ENCODE measurements at regions not wholly inside any gene's neighbourhood (a gene's known extent, or its start where the extent isn't known, plus 50 kb on each side); places are given as distances from the start of the nearest gene placed in this dataset.

DNA sequence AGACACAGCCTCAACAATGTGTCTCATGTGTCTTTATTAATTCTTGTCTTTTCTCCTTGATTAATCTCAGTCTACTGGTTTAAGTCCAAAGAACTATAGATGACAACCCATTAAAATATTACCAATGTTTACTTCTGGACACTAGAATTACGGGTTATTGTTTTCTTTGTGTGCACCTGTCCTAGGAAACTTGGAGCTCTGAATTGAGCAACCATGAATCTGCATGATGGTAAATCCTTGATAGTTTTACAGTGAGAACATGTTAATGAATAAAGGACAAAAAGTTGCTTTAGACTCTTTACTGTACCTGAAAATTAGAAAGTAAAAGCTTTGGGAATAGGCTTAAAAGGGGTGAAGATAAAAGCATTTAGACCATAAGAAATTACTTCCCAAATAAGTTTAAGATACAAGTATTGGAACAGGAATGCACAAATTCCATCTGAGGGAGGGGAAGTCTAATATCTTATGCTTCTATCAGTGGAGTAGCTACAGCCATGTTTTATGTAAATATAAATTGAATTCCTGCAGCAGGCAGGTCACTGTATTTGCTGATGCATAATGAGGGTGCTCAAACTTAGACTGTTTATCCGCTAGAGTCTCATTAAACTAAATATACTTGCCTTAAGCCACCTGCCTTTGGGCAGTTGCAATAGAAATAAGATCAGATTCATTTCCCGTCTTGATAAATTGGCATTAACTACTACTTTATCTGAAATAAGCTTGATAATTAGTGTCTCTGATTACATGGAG is 603.7 kb upstream of the GCFC2 start:
- no peak for DNase-seq

DNA sequence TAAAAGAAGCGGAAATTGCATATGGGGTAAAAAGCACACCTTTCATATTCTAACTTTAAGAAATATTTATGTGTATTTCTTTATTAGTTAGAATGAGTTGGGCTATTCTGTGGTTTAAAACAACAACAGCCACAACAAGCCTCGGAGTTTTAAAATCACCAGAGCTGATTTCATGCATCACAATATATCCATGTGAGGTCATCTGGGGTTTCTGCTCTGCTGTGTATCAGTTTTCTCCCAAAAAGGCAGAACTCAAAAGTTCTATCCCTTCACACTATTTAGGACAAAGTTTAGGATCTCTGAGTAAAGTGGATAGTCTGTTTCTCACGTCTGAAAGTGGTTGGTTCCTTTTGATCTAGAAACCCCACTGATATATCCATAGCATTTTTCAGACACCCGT is 601.5 kb upstream of the GCFC2 start:
- DNase-seq, result no peak

DNA sequence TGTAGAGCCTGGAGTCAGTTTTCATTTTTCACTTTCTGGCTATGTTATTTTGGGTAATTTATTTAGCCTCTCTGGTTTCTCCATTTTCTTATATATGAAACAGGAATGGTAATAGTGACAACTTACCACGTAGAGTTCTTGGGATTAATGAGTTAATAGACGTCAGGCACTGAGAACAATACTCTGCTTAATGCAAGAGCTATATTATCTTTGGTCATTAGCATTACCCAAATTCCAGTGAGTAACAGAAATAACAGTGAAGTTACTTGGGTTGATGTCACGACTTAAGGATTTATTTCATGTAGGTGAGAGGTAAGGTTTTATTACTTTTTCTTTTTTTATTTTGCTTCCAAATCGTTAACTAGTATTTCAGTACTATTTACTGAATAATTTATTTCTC is 601.0 kb upstream of the GCFC2 start:
- DNase-seq, result no peak

DNA sequence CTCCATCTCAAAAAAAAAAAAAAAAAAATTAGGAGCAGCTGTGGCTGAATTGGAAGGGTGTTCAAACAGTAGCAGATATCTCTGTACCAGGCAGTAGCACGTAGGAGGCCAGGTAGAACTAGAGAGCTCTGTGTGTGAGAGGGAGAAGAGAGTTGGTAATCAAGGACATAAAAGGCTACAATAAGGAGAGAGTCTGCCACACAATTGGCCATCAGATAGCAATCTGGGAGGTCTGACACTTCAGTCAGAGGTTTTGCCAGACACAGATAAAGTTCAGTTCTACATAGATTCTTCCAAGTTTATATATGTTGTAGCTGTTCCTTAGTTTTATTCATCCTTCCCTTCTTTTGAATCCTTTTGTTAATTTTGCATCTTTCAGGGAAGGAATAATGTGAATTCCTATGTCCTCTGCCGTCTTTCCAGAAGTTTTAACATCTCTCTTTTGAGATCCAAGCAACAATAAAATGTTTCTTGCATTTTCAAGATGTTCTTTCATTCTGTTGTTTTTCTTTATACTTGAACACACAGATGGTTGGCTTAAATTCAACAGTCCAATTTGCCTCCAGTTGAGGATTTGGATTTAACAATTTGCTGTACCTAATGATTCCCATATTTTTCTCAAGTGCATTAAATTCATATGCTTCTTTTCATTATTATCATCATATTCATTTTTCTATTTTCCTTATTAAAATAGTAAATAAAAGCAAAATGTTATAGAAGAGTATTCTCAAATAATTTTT is 600.3 kb upstream of the GCFC2 start:
- DNase-seq, result no peak

DNA sequence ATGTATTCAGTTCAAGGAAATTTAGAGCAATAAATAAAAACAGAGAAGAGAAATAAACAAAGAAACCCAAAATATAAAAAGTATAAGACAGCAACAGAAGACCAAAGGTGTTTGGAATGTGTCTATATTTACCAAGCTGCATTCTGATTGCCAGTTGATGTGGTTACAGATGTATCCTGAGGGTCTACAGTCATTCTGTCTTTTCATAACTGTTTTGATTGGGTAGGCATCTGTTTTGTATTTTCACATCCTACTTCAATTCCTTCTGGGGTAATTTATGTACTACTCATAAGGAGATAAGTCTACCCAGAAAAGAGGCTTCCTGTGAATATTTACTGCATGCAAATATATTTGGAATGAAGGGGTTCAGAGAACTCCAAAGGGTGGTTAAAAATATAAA is 596.8 kb upstream of the GCFC2 start:
- DNase-seq, result no peak

DNA sequence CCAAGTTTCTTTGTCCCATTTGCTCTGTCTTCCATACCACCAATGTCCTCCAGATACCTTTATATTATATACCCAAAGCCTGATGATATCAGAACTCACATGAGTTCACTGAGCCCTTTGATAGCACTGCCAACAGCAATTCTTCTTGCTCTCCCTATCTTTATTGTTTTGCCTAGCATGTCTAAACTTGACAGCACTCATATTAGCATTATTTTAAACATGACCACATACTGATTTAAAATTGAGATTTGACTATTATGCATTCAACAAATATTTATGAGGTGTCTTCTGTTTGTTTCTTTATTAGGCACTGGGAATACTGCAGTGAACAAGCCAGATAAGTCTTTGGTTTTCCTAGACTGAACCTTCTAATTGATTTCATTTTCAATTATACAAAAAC is 587.3 kb upstream of the GCFC2 start:
- no peak for DNase-seq

DNA sequence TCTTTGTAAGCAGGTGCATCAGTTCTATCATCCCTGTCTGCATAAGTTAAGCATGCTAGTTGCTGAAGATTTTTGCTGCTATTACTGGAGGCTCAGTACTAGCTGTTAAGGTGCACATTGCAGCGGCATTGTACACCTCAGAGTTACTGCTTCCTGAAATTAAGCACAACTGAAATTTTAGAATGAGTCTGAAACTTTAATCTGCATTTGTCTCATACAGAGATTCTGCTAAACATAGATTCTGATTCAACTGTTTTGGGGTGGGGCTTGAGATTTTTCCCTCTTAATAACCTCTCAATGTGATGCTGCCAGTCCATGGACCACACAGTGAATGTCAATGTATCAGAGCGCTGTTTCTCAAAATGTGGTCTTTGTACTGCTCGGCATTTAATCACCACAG is 585.7 kb upstream of the GCFC2 start:
- no peak for DNase-seq

DNA sequence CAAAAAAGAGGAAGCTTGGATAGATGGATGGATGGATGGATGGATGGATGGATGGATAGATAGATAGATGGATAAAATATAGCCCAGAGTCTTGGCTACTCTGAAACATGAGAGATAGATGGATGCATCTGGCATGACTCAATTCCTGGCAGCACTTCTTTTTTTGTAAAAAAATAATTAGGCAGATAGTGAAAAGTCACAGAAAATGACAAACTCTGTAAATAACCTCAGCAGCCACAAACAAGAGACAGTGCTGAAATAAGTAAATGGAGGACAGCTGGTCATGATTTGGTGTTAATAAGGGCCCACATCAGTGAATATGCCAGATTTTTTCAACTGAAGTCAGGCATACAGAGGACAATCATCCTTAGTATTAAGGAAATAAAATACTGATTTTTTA is 585.0 kb upstream of the GCFC2 start:
- DNase-seq, result no peak

DNA sequence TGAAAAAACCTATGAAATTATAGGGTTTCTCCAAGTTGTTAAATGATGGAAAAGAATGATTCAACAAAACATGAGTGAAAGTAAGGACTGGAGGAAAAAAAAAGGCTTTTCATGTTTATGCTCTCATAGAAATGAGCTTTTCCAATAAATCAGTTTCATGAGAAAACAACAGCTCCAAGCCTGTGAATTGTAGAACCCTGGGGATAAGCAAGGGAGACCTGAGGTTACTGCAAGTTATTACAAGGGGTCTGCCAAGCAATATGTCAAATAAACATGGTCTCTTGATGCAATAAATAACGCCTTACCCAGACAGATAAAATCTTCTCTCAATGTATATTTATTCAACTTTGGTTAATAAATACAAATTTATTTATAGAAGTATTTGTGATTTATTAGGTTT is 577.9 kb upstream of the GCFC2 start:
- no peak for DNase-seq

DNA sequence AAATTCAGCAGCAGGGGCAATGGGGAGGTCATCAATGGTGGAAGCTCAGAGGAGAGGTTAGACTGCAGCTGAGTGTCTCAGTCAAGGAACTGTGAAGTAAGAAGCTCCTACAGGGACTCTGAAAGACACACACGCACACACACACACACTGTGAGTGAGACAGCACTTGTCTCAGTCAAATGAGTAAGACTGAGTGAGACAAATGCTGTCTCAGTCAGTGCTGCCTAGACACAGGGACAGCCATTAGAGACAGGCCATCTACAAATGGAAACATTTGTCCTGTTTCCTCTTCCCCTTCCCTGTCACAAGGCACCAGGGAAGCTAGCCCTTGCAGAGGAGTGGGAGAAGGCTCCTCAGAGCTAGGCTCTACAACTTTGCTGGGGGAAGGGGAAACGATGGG is 577.4 kb upstream of the GCFC2 start:
- DNase-seq, result no peak

DNA sequence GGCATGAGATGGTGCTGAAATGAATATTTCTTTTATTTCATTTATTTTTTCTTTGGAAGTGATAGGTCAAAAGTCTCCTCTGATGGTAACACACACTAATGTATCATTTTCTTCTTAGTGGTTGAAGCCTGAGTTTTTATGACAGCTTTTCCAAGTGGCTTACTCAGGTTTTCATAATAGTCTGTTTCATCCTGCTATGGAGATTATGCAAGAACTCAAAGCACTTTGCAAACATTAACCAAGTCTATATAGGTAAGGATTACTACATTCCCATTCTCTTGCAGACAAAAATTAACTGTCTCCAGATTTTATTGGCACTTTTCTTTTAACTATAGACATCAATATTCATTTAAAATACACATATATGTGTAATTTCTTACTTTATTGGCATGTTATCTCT is 572.6 kb upstream of the GCFC2 start:
- DNase-seq, result no peak

DNA sequence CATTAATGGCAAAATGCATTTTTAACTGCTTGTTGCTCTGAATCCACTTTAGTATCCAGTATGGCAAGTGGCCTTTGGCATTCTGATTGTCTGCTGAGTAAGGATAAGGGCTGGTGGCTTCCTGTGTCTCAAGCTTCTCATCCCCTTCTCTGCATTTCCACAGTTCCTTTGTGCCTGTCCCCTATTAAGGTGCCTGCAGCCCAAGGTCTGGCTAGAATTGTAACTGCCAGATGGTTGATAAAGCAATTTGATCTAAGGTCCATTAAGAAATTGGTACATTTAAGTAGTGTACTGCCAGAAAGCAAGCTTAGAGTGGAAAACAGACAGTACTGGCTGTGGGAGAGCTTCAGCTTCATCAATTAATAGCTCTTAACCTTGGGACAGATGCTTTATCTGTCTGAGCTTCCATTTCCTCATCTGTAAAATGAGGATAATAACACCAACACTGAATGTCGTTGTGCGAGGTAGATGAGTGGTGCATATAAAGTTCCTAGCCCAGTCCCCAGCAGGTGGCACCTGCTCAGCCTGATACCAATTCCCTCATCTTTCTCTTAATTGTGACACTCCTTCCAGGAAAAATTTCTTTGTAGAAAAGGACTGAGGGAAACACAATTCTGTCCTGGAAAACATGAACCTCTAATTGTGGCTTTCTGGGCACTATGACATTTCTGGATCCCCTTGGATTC is 570.6 kb upstream of the GCFC2 start:
- no peak for DNase-seq

DNA sequence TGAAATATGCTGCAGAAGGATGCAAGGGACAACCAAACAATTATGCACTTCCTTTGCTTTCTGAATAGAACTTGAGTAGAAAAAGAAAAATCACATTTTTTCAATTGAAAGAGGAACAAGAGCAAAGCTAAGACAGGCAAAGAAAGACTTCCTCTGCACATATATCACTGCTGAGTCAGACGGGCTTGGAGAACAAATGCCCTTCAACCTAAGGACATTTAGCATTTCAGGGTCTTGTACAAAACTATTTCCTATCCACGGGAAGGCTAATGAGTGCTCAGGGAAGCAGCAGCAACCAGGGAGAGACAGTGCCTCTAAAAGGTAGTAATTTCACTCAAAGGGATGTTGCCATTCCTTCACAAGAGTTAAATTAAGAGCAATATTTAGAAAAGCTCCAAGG is 570.0 kb upstream of the GCFC2 start:
- no peak for DNase-seq

DNA sequence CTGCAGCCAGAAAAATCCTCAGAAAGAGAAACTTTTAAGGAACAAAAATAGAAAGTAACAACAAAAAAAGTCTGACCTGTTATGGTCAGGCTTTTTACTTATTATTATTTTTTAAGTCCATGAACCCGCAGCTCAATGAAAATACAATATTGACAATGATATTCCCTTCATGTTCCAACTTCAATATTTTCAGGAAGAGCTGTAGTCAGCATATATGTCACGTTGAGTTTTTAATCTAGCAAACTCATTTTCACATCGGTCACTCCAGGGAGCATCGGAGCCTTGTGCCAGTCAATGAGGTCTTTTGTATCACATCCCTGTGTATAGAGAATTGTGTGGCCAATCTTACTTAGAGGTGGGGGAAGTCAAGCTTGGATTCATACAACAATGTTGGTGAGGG is 568.4 kb upstream of the GCFC2 start:
- DNase-seq, result no peak

DNA sequence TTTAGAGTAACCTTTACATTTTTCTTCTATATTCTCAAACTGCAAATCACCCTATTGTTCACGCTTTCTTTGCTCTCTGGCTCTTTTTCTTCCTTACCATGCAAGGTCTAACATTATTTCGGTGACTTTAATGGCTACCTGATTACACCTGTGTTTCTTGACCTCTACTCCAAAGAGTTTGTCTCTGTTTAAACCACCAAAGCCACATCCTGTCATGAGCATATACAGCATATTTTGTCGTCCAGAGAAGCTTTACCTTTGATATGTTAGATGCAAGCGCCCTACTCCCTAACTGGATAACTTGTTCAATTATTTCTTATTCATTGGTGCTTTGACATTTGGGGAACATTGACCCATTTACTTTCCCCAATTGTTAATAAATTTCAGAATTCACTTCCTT is 565.1 kb upstream of the GCFC2 start:
- no peak for DNase-seq

DNA sequence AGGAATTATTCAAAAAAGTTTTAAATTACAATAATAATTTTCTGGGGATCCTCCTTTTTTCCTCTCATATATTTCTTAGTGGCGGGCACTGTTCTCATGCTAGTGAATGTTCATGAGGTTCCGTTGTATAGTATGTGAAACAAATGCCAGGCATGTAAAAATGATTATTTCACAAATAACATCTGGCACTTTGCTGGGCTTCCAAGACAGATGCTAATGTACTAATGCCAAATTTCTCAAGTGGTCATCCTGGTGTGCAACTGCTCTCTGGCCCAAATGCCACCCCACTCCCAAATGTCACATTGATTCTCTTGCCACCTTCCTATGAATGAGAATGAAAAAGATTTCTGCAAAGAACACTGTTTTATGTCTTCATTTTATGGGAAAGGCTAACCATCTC is 564.0 kb upstream of the GCFC2 start:
- no peak for DNase-seq

DNA sequence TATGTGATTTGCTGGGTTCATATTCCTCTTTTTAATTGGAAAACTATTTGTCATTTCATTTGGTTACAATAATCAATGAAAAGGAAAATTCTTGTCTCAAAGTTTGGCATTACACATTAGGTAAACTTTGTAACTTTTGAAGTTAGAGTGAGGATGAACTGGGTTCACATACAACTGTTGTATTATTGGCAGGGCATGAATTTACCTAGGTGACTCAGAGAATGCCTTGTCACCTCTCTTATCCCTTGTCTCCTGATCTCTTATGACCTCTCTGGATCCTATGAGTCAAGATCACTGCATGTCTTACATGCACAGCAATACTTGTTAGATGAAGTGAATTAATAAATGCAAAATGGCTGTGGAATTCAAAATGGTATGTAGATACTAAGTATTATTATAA is 563.4 kb upstream of the GCFC2 start:
- no peak for DNase-seq

DNA sequence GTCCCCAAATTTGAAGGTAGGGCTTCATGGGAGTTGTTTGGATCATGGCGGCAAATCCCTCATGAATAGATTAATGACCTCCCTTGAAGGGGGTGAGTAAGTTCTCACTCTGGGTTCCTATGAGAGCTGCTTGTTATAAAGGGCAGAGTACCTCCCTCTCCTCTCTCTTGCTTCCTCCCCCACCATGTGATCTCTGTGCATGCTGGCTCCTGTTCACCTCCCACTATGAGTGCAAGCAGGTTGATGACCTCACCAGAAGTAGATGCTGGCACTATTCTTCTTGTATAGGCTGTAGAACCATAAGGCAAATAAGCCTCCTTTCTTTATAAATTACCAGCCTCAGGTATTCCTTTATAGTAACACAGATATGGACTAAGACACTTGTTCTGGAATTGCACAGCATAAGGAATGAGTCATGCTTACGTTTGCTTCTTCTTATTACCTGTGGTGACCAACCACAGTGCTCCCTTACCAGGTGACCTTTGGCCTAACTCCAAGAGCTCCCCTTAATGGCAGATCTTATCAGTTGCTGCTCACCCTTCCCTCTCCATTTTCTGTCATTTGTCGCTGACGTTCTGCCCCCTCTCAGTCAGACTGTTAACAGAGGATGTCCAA is 559.5 kb upstream of the GCFC2 start:
- DNase-seq, result no peak

DNA sequence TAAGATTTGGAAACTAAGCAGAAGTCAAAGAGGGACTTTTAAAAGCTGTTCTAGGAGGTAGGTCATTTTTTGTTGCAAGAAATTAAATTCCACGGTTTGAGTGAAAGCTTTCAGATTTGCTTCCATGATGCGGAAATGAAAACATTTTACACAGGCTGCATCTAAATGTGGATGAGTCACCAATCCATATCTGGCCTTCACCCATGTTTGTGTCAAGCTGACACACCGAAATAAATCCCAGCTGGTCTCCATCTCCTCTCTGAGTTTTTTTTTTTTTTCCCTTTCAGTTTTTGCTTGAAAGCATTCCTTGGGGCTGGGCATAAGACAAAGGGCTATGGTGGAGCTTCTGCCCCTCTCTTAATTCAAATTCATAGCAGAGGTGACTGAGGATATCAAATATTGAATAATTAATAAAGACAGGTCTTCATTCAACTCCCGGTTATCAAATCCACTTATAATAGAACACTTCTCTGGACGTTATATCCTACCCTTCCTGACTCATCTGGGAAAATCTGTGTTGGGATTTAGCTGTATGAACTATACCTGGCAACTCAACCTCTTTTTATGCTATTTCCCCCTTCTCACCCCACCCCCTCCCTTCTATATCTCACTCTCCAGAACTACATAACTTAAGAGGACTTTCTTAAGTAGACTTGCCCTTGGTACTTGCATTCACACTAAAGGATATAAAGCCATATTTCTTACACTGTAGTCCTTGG is 558.3 kb upstream of the GCFC2 start:
- no peak for DNase-seq

DNA sequence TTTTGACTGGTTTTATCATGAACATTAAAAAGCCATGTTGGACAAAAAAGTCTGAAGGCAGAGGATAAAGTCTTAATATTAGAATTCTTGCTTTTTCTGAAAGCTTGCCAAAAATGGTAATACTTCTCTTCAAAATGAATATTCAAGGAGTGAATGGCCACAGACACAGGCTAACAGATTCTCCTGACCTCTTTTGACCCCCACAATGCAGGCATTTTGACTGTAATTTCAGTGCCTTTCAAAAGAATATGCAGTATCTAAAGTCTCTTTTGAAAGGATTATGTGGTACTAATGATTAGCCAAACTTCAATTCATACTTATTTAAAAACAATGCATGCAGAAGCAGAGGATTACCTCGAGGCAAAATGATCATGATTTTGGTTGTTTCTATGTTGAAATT is 557.8 kb upstream of the GCFC2 start:
- no peak for DNase-seq

DNA sequence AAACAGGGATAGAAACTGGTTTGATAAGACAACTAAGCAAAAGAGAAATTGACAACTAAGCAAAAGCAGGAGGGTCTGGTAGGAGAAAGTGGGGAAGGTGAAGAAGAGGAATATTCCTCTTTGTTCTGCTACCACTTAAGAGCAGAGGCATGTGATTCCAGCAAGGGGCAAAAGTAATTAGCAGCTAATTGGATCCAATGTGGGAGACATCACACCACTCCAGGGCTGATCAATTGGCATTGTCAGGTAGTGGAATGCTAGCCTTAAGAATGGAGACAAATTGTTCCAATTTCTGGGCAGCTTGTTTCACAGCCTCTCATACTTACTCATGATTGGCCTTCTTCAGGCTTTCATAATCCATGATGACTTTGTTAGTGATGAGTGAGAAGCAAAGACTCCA is 547.1 kb upstream of the GCFC2 start:
- DNase-seq, result no peak

DNA sequence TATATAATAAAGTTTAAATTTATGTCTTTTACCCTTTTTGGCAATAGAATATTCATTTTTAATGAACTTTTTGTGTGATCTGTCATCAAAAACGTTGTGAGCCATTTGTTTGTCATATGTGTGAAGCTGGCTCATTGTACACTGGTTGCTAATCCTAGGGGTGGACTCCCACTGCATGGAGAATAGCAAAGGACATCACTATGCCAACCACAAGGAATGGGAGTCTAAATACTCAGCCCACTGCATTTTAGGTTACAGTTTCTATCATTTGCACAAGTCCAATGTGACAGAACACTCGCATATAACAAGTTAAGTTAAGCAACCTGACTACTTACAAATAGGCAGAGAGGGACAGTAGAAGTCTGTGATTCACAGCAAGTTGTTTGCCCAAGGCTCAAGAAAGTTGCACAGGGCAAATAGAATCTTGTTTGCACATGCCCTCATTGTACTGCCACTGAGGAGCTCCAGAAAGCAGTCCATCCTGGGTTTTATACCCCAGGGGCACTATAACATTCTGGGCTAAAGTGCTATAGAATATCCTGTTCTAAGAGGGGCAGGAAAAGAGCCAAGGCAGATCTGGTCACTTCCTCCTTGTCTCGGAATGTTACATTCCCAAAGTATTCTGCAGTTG is 545.9 kb upstream of the GCFC2 start:
- no peak for DNase-seq

DNA sequence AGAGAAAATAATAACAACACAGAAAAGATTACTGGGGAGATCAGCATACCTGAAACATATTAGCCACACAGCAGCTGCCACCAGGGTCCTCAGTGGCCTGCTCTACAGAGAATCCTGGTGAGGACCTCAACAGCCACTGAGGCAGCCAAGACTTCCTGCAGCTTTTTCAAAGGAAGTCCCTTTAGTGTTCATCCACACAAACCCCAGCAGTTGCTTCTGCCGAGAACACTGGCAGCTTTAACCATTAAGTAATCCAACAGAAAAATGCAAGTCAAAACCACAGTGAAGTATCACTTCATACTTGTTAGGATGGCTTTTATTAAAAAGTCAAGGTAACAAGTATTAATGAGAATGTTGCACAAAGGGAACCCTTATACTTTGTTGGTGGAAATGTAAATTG is 542.0 kb upstream of the GCFC2 start:
- no peak for DNase-seq
